ENCODE measurements at regions not wholly inside any gene's neighbourhood (a gene's known extent, or its start where the extent isn't known, plus 50 kb on each side); places are given as distances from the start of the nearest gene placed in this dataset. TPM values are rescaled to one million over a fixed set of nuclear protein-coding genes. Genes with fewer than 3 reads are reported as not detected.

GRCh38 chr11:123247496-123247799 is 52.4 kb upstream of the CLMP start:
- Histone ChIP-seq H3K4me3 (replicated peaks in 1 of 3) (no peak overlapping the region), H3K27ac (no peak overlapping the region), H3K36me3 (no peaks in the 10 kb centered on the region), H3K9me3 (no peaks in the 10 kb centered on the region), H3K27me3 (no peaks in the 10 kb centered on the region), H3K4me1 (peaks cover 0 to 3% of the 10 kb centered on the region in 2 donors)
- WGBS, 2 donors: 57 to 67% methylated on average over 3 of the region's 3 CpGs
- no peak for DNase-seq
- TF ChIP-seq POLR2A (IDR thresholded peaks at IDR 0.05): no peak
- peak in 2 of 6 experiments; percentile 5 to 18 for TF ChIP-seq CTCF (IDR thresholded peaks at IDR 0.05)
- intact Hi-C loops (cut with DNase I): loop anchor here (5.0 kb wide), 1 partner anchor 135 kb away; no protein-coding TSS in a partner anchor

- H3K9me3 ChIP-seq: no peaks in the 10 kb centered on the region
- no peak overlapping the region for H3K27ac ChIP-seq
- DNase-seq: peak; percentile 84 to 90
- peak; percentile 92 to 99 (median 96) for TF ChIP-seq CTCF (IDR thresholded peaks at IDR 0.05)
- no peak for TF ChIP-seq POLR2A (IDR thresholded peaks at IDR 0.05)
- H3K36me3 ChIP-seq: no peaks in the 10 kb centered on the region
- intact Hi-C loops (cut with DNase I): loop anchor here (5.0 kb wide), 1 partner anchor 135 kb away; no protein-coding TSS in a partner anchor
- no peak overlapping the region for H3K4me3 ChIP-seq (replicated peaks in 1 of 3)
- WGBS, 2 donors: 13 to 14% methylated on average over 13 of the region's 13 CpGs
- H3K27me3 ChIP-seq: no peaks in the 10 kb centered on the region
- peaks cover 0 to 3% of the 10 kb centered on the region in 2 donors for H3K4me1 ChIP-seq
Measured at GRCh38 chr11:123246749-123247495, 51.9 kb upstream of the CLMP start.

GRCh38 chr11:123245567-123245966 is 50.5 kb upstream of the CLMP start:
- WGBS, 2 donors: 95% methylated on average over 6 of the region's 6 CpGs
- H3K27ac ChIP-seq: no peak overlapping the region
- H3K36me3 ChIP-seq: no peaks in the 10 kb centered on the region
- no peaks in the 10 kb centered on the region for H3K27me3 ChIP-seq
- intact Hi-C loops (cut with DNase I): loop anchor here (5.0 kb wide), 1 partner anchor 133 kb away; no protein-coding TSS in a partner anchor
- H3K4me3 ChIP-seq (replicated peaks in 1 of 3): no peak overlapping the region
- no peaks in the 10 kb centered on the region for H3K9me3 ChIP-seq
- TF ChIP-seq POLR2A (IDR thresholded peaks at IDR 0.05) (no peak), CTCF (IDR thresholded peaks at IDR 0.05) (no peak)
- DNase-seq: no peak
- H3K4me1 ChIP-seq: no peaks in the 10 kb centered on the region

Small RNA genes in the stretch of these regions (small RNA-seq; reads per million reads assigned to genes)
- not detected for gene RF00096

Measured in thyroid gland (tissue), 4 donors.